GM23338 (cell line): ENCODE measurements at regions not wholly inside any gene's neighbourhood (a gene's known extent, or its start where the extent isn't known, plus 50 kb on each side); places are given as distances from the start of the nearest gene placed in this dataset.

Experiments used
- CREB1 ChIP-seq: fragments of 250-450 bp; sonication (Bioruptor Pico); IDR thresholded peaks from 2 replicates; pipeline ENCODE4 v1.5.0; 2020; ENCODE audit warnings: low read depth, mild to moderate bottlenecking, moderate library complexity
- CTCF ChIP-seq, 2 experiments: fragments of 200-600 bp in 1 of 2; sonication (generic) in 1 of 2; conservative IDR thresholded peaks; 2 replicates each; pipeline versions ENCODE4 v1.5.1 to v1.6.1; 2016 to 2017; ENCODE audit warnings: antibody characterized with exemption in 2 of 2, low read depth in 2 of 2, mild to moderate bottlenecking in 2 of 2, moderate library complexity in 1 of 2
- ETS1 ChIP-seq: IDR thresholded peaks from 2 replicates; pipeline ENCODE4 v1.6.1; 2016; ENCODE audit warnings: antibody characterized with exemption
- EZH2 ChIP-seq: fragments of 200-600 bp; sonication (generic); IDR thresholded peaks from one replicate; pipeline ENCODE4 v1.8.0; 2017; ENCODE audit warnings: antibody characterized with exemption, mild to moderate bottlenecking, low read depth; ENCODE audit not compliant: unreplicated experiment
- EZH2phosphoT487 ChIP-seq: fragments of 200-600 bp; sonication (generic); IDR thresholded peaks from one replicate; pipeline ENCODE4 v1.8.1; 2018; ENCODE audit warnings: antibody characterized with exemption; ENCODE audit not compliant: unreplicated experiment
- JUNB ChIP-seq: IDR thresholded peaks from one replicate; pipeline ENCODE4 v1.6.1; 2016; ENCODE audit warnings: antibody characterized with exemption; ENCODE audit not compliant: unreplicated experiment
- POLR2AphosphoS5 ChIP-seq: IDR thresholded peaks from 2 replicates; pipeline ENCODE4 v1.6.1; 2016; ENCODE audit warnings: antibody characterized with exemption, low read depth
- REST ChIP-seq: IDR thresholded peaks from one replicate; pipeline ENCODE4 v1.6.1; 2018; ENCODE audit warnings: antibody characterized with exemption; ENCODE audit not compliant: unreplicated experiment
- STAT1 ChIP-seq: IDR thresholded peaks from one replicate; pipeline ENCODE4 v1.6.1; 2016; ENCODE audit warnings: antibody characterized with exemption; ENCODE audit not compliant: unreplicated experiment
- ZNF114 ChIP-seq: fragments of 250-450 bp; sonication (Bioruptor Pico); IDR thresholded peaks from 2 replicates; pipeline ENCODE4 v1.5.0; 2020; ENCODE audit warnings: mild to moderate bottlenecking, moderate library complexity
- ZNF331 ChIP-seq: fragments of 250-450 bp; sonication (Bioruptor Pico); IDR thresholded peaks from 2 replicates; pipeline ENCODE4 v1.5.0; 2020; ENCODE audit warnings: low read depth, mild to moderate bottlenecking, moderate library complexity
- ZNF462 ChIP-seq: fragments of 250-450 bp; sonication (Bioruptor Pico); IDR thresholded peaks from 2 replicates; pipeline ENCODE4 v1.5.0; 2020; ENCODE audit warnings: mild to moderate bottlenecking, moderate library complexity

- TF ChIP-seq CREB1 (CRISPR knock-in tag) = no peak
- TF ChIP-seq CTCF (conservative IDR thresholded peaks at IDR 0.05; ENCODE audit: low read depth in 2 of 2) = peak in 1 of 2 experiments; percentile 50; a peak in 2 of 4 replicates
- no peak for TF ChIP-seq EZH2phosphoT487
- no peak for TF ChIP-seq POLR2AphosphoS5
- TF ChIP-seq JUNB = no peak
- TF ChIP-seq EZH2 = no peak
- TF ChIP-seq ZNF331 (CRISPR knock-in tag) = no peak
- TF ChIP-seq REST = no peak
- TF ChIP-seq ETS1 = no peak
- no peak for TF ChIP-seq ZNF462 (CRISPR knock-in tag)
- TF ChIP-seq ZNF114 (CRISPR knock-in tag) = no peak
- no peak for TF ChIP-seq STAT1
Observed at GRCh38 chr1:94708811-94709210, 111.3 kb upstream of the SLC44A3 start.
